Osteoblast (primary cell): ENCODE measurements at regions not wholly inside any gene's neighbourhood (a gene's known extent, or its start where the extent isn't known, plus 50 kb on each side); places are given as distances from the start of the nearest gene placed in this dataset.
A peak's percentile ranks its signal among the peaks of the same experiment; 100 is the strongest.
"Not testable (repeated sequence)": the region's sequence is repeated elsewhere in the genome, so short reads cannot be mapped to it uniquely, and the experiment has no call there.

Experiments
- DNase-seq: peaks from one replicate; pipeline ENCODE4 v3.0.0; 2011; ENCODE audit warnings: low spot score, mixed read lengths; ENCODE audit not compliant: insufficient read length; ENCODE audit errors: missing footprints
- H2AFZ ChIP-seq: 2 replicates; pipeline ENCODE4 v1.6.0; 2011; ENCODE audit warnings: mild to moderate bottlenecking, low read length
- H3K27ac ChIP-seq: 2 replicates; pipeline ENCODE4 v1.5.1; 2011; ENCODE audit warnings: mild to moderate bottlenecking, low read depth, low read length, moderate library complexity
- H3K27me3 ChIP-seq: 2 replicates; pipeline ENCODE4 v1.6.0; 2012; ENCODE audit warnings: mild to moderate bottlenecking, control low read depth, inconsistent platforms, low read length, moderate library complexity; ENCODE audit not compliant: insufficient read depth
- H3K36me3 ChIP-seq: 2 replicates; pipeline ENCODE4 v1.5.1; 2011; ENCODE audit warnings: mild to moderate bottlenecking, low read length, control low read depth, moderate library complexity; ENCODE audit not compliant: insufficient read depth
- H3K4me1 ChIP-seq: 2 replicates; pipeline ENCODE4 v1.5.1; 2011; ENCODE audit warnings: mild to moderate bottlenecking, low read length, control low read depth, moderate library complexity; ENCODE audit not compliant: insufficient read depth
- H3K4me2 ChIP-seq: 2 replicates; pipeline ENCODE4 v1.6.0; 2011; ENCODE audit warnings: mild to moderate bottlenecking, low read length; ENCODE audit not compliant: insufficient read depth
- H3K4me3 ChIP-seq: fragments of 200-600 bp; sonication (generic); 3 replicates; pipeline ENCODE4 v1.5.1; 2012; ENCODE audit warnings: mild to moderate bottlenecking, low read length, inconsistent platforms; ENCODE audit not compliant: insufficient read depth
- H3K79me2 ChIP-seq: 2 replicates; pipeline ENCODE4 v1.6.0; 2012; ENCODE audit warnings: mild to moderate bottlenecking, low read length, control low read depth, inconsistent platforms; ENCODE audit not compliant: insufficient read depth
- H3K9me3 ChIP-seq: 2 replicates; pipeline ENCODE4 v1.5.1; 2011; ENCODE audit warnings: low read depth, low read length, control low read depth
- H4K20me1 ChIP-seq: 2 replicates; pipeline ENCODE4 v1.6.0; 2012; ENCODE audit warnings: mild to moderate bottlenecking, low read length, control low read depth; ENCODE audit not compliant: insufficient read depth
- TF ChIP-seq, protein P1 (sequence below): IDR thresholded peaks from 2 replicates; pipeline ENCODE4 v1.5.1; 2011; ENCODE audit warnings: mild to moderate bottlenecking, low read depth, low read length, moderate library complexity; ENCODE audit errors: extremely low read depth

DNA sequence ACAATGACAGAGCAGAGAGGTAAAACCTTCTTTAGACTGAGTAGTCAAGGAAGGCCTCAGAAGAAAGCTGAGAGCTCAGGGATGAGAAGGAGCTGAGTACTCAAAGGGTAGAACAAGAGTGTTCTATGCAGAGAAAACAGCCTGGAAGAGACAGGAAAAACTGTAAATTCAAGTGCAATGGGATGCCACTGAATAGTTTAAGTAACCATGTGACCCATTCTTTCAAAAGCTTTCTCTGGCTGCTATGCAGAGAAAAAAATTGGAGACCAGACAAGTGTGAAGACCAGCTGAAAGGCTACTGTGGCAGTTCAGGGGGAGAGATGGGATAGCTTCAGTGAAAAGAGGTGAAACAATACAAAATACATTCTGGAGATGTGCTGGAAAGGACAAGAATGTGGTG, 61.3 kb upstream of the RNF38 start:
- no peak overlapping the region for H3K27ac ChIP-seq
- H3K79me2 ChIP-seq: peaks cover 49% of the 10 kb centered on the region
- no peak overlapping the region for H3K4me3 ChIP-seq
- H3K27me3 ChIP-seq: no peaks in the 10 kb centered on the region
- peaks cover 15% of the 10 kb centered on the region for H4K20me1 ChIP-seq
- no peak overlapping the region for H3K4me2 ChIP-seq
- H2AFZ ChIP-seq: no peak overlapping the region
- TF ChIP-seq, protein P1, sequence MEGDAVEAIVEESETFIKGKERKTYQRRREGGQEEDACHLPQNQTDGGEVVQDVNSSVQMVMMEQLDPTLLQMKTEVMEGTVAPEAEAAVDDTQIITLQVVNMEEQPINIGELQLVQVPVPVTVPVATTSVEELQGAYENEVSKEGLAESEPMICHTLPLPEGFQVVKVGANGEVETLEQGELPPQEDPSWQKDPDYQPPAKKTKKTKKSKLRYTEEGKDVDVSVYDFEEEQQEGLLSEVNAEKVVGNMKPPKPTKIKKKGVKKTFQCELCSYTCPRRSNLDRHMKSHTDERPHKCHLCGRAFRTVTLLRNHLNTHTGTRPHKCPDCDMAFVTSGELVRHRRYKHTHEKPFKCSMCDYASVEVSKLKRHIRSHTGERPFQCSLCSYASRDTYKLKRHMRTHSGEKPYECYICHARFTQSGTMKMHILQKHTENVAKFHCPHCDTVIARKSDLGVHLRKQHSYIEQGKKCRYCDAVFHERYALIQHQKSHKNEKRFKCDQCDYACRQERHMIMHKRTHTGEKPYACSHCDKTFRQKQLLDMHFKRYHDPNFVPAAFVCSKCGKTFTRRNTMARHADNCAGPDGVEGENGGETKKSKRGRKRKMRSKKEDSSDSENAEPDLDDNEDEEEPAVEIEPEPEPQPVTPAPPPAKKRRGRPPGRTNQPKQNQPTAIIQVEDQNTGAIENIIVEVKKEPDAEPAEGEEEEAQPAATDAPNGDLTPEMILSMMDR: no peak
- DNase-seq: no peak
- no peaks in the 10 kb centered on the region for H3K36me3 ChIP-seq
- H3K4me1 ChIP-seq: peaks cover 6% of the 10 kb centered on the region
- H3K9me3 ChIP-seq: no peaks in the 10 kb centered on the region

GRCh38 chr9:36458430-36458915, 58.4 kb upstream of the RNF38 start:
- H3K4me3 ChIP-seq, H2AFZ ChIP-seq, H3K27me3 ChIP-seq, H3K4me2 ChIP-seq, DNase-seq, H3K4me1 ChIP-seq, H3K27ac ChIP-seq, H3K36me3 ChIP-seq, H3K9me3 ChIP-seq: not testable (repeated sequence)
- H3K79me2 ChIP-seq: peaks cover 52% of the 10 kb centered on the region
- H4K20me1 ChIP-seq: peaks cover 26% of the 10 kb centered on the region

GRCh38 chr9:36457836-36458429, 57.9 kb upstream of the RNF38 start:
- H3K9me3 ChIP-seq: no peaks in the 10 kb centered on the region
- peaks cover 6% of the 10 kb centered on the region for H3K4me1 ChIP-seq
- no peaks in the 10 kb centered on the region for H3K27me3 ChIP-seq
- H3K36me3 ChIP-seq: no peaks in the 10 kb centered on the region
- H3K27ac ChIP-seq: no peak overlapping the region
- H3K4me2 ChIP-seq: no peak overlapping the region
- TF ChIP-seq, protein P1: no peak
- peaks cover 47% of the 10 kb centered on the region for H3K79me2 ChIP-seq
- H2AFZ ChIP-seq: no peak overlapping the region
- peaks cover 24% of the 10 kb centered on the region for H4K20me1 ChIP-seq
- H3K4me3 ChIP-seq: no peak overlapping the region
- DNase-seq: no peak

- H3K9me3 ChIP-seq: no peaks in the 10 kb centered on the region
- H3K4me3 ChIP-seq: no peak overlapping the region
- H3K36me3 ChIP-seq: no peaks in the 10 kb centered on the region
- H3K27ac ChIP-seq: no peak overlapping the region
- H3K4me2 ChIP-seq: no peak overlapping the region
- peaks cover 37% of the 10 kb centered on the region for H3K79me2 ChIP-seq
- peaks cover 6% of the 10 kb centered on the region for H3K4me1 ChIP-seq
- H2AFZ ChIP-seq: no peak overlapping the region
- H3K27me3 ChIP-seq: no peaks in the 10 kb centered on the region
- TF ChIP-seq, protein P1: no peak
- H4K20me1 ChIP-seq: peaks cover 20% of the 10 kb centered on the region
- DNase-seq: peak; percentile 39
These were observed 56.5 kb upstream of the RNF38 start for GRCh38 chr9:36456480-36457065.
